ENCODE measurements at regions not wholly inside any gene's neighbourhood (a gene's known extent, or its start where the extent isn't known, plus 50 kb on each side); places are given as distances from the start of the nearest gene placed in this dataset.

- TF ChIP-seq CTCF (IDR thresholded peaks at IDR 0.05; ENCODE audit: low read depth, low read length) (no peak), EZH2phosphoT487 (IDR thresholded peaks at IDR 0.05; ENCODE audit: low read depth) (no peak)
Measured at GRCh38 chr18:11458447-11458846, 150.9 kb upstream of the SLC35G4 start.

All from OCI-LY3 (cell line).